Astrocyte (in vitro differentiated cells and primary cell): ENCODE measurements at regions not wholly inside any gene's neighbourhood (a gene's known extent, or its start where the extent isn't known, plus 50 kb on each side); places are given as distances from the start of the nearest gene placed in this dataset.

Source experiments
- EZH2 ChIP-seq: IDR thresholded peaks from 2 replicates; pipeline ENCODE4 v1.6.1; 2012; ENCODE audit warnings: mild to moderate bottlenecking, low read length, inconsistent platforms; ENCODE audit not compliant: insufficient read depth
- TF ChIP-seq, protein P1 (sequence below): IDR thresholded peaks from 2 replicates; pipeline ENCODE4 v1.5.1; 2011; ENCODE audit warnings: low read depth, mild to moderate bottlenecking, inconsistent platforms, low read length, moderate library complexity; ENCODE audit not compliant: insufficient read depth

DNA sequence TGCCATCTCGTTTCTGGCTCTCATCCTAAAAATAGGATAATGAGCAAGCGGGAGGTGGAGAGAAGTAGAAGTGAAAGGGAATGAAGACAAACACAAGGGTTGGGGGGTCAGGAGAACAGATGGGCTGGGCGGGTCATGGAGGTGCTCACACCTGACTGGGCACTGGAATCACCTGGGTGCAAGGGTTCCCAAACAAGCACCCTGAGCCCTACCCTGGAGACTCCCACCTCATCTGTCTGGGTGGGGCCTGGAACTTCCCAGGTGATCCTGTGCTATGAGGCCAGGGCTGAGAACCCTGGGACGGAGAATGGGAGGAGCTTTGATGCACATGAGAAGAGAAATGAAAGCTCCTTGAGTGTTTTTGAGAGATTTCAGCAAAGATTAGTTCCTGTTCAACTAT is 223.6 kb downstream of the ANKRD60 start:
- TF ChIP-seq, protein P1, sequence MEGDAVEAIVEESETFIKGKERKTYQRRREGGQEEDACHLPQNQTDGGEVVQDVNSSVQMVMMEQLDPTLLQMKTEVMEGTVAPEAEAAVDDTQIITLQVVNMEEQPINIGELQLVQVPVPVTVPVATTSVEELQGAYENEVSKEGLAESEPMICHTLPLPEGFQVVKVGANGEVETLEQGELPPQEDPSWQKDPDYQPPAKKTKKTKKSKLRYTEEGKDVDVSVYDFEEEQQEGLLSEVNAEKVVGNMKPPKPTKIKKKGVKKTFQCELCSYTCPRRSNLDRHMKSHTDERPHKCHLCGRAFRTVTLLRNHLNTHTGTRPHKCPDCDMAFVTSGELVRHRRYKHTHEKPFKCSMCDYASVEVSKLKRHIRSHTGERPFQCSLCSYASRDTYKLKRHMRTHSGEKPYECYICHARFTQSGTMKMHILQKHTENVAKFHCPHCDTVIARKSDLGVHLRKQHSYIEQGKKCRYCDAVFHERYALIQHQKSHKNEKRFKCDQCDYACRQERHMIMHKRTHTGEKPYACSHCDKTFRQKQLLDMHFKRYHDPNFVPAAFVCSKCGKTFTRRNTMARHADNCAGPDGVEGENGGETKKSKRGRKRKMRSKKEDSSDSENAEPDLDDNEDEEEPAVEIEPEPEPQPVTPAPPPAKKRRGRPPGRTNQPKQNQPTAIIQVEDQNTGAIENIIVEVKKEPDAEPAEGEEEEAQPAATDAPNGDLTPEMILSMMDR, result no peak
- no peak for TF ChIP-seq EZH2
